ENCODE measurements at regions not wholly inside any gene's neighbourhood (a gene's known extent, or its start where the extent isn't known, plus 50 kb on each side); places are given as distances from the start of the nearest gene placed in this dataset.

- Histone ChIP-seq H3K9me1 (replicated peaks; ENCODE audit: control insufficient read depth, extremely low read depth, insufficient read depth, low read length) (no peaks in the 10 kb centered on the region), H3K9me3 (replicated peaks; ENCODE audit: control insufficient read depth, insufficient read depth, low read length) (no peaks in the 10 kb centered on the region), H3K27me3 (ENCODE audit: control insufficient read depth in 2 of 2, insufficient read depth in 2 of 2, low read length in 2 of 2) (no peaks in the 10 kb centered on the region), H4K20me1 (replicated peaks; ENCODE audit: control insufficient read depth, extremely low read depth, insufficient read depth, low read length) (no peaks in the 10 kb centered on the region), H3K36me3 (ENCODE audit: control insufficient read depth in 2 of 2, extremely low read depth in 1 of 2, insufficient read depth in 2 of 2, low read length in 2 of 2) (no peaks in the 10 kb centered on the region), H3K9ac (replicated peaks; ENCODE audit: extremely low read depth, insufficient read depth, low read length) (no peak overlapping the region), H3K4me2 (ENCODE audit: insufficient read depth, low read length) (no peak overlapping the region), H3K79me2 (ENCODE audit: control insufficient read depth, insufficient read depth, low read length) (no peaks in the 10 kb centered on the region), H3K4me1 (ENCODE audit: control insufficient read depth, extremely low read depth, insufficient read depth, low read length) (no peaks in the 10 kb centered on the region), H2AFZ (ENCODE audit: low read depth, low read length) (no peak overlapping the region), H3K4me3 (replicated peaks in 1 of 3; ENCODE audit: insufficient read depth in 1 of 3, low read depth in 1 of 3, low read length in 3 of 3) (no peak overlapping the region), H3K27ac (ENCODE audit: insufficient read depth, low read depth, low read length) (no peak overlapping the region)
- no TSS peak for BruUV-seq (replicated peaks)
- FAIRE-seq (no peak), DNase-seq (ENCODE audit: low read depth, low spot score) (no peak)
- intact Hi-C loops (cut with micrococcal nuclease), result no loop called here
- ChIA-PET POLR2A (no interaction called here), CTCF (interaction anchor here (0.8 to 1.0 kb wide), 2 partner anchors 11 to 187 kb away, joined by 3 read pairs; no protein-coding TSS in a partner anchor)
- dilution Hi-C loops (cut with MboI; ENCODE audit: extremely low pct_ligation_motif_present, low sequenced_read_pairs), result no loop called here
- TF ChIP-seq JUN (IDR thresholded peaks at IDR 0.05; ENCODE audit: borderline replicate concordance, insufficient read depth, insufficient read length, low read depth) (no peak), POLR2AphosphoS5 (IDR thresholded peaks at IDR 0.05; ENCODE audit: insufficient read depth, low read depth, low read length) (no peak), CTCF (IDR thresholded peaks at IDR 0.05; ENCODE audit: extremely low read depth in 1 of 2, insufficient read depth in 1 of 2, low read depth in 1 of 2, low read length in 2 of 2) (no peak), EZH2 (IDR thresholded peaks at IDR 0.05; ENCODE audit: borderline replicate concordance, low read depth, low read length, severe bottlenecking) (no peak), GATA2 (IDR thresholded peaks at IDR 0.05; ENCODE audit: insufficient read depth, insufficient read length, low read depth, low read length) (no peak), FOS (IDR thresholded peaks at IDR 0.05; ENCODE audit: borderline replicate concordance, insufficient read depth, low read length) (no peak), MYC (IDR thresholded peaks at IDR 0.05; ENCODE audit: low read depth, low read length) (no peak)
Measured at GRCh38 chr9:13367784-13368183, 88.3 kb upstream of the MPDZ start.

Measured in endothelial cell of umbilical vein (primary cell).